ENCODE measurements at regions not wholly inside any gene's neighbourhood (a gene's known extent, or its start where the extent isn't known, plus 50 kb on each side); places are given as distances from the start of the nearest gene placed in this dataset.

DNA sequence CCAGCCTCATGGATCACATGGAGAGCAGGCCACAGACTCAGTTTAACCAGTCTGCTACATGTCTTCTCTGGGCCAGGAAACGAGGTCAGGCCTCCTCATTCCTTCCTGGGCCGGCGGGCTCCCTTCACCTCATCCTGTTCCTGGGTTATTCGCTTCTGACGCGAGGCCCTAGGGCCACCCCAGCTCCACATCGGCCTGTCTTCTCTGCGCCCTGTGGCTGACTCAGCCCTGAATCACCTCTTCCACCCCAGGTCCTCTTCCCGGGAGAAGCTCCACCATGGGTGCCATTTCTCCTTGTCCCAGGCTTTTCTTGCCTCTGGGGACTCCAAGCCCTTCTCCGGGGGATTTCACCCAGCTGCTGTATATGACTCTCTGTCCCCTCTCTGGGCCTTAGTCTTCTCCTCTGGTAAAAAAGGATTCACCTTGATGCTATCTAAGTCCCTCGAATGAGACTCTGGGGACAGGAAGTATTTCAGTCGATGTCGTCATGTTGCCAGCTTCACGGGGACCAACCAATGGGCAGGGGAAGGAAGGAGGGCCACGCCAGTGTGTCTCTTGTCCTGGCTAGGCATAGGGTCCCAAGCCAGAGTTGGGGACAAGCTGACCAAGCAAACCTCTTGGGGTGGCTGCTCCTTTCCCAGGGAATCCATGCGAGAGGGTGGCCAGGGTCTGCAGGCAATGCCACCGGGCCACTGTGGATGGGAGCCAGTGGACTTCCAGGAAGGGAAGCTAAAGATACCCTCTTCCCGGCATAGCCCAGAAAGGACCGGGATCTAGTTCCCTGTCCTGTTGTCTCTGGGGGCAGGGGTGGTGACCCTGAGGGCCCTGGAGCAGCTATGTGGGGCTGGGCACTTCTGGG, 58.7 kb downstream of the SOCS3 start:
- TF ChIP-seq EZH2 (IDR thresholded peaks at IDR 0.05; ENCODE audit: low read length): no peak
- DNase-seq (ENCODE audit: low read depth, low spot score) (peak; percentile 36), FAIRE-seq (peak; percentile 80)
- Histone ChIP-seq H3K27me3 (ENCODE audit: control insufficient read depth, extremely low read depth, insufficient read depth, low read length) (no peaks in the 10 kb centered on the region), H3K9me1 (ENCODE audit: control insufficient read depth, extremely low read depth, insufficient read depth, low read length) (no peaks in the 10 kb centered on the region), H3K4me1 (ENCODE audit: control insufficient read depth, extremely low read depth, insufficient read depth, low read length) (peaks cover 11% of the 10 kb centered on the region), H2AFZ (ENCODE audit: control insufficient read depth, low read length) (peak overlapping the region; percentile 97), H3K9me3 (ENCODE audit: control insufficient read depth, low read depth, low read length) (no peaks in the 10 kb centered on the region), H3K9ac (ENCODE audit: control insufficient read depth, extremely low read depth, insufficient read depth, low read length) (peak overlapping the region; percentile 31), H4K20me1 (ENCODE audit: control insufficient read depth, extremely low read depth, insufficient read depth, low read length) (no peaks in the 10 kb centered on the region), H3K4me3 (ENCODE audit: control insufficient read depth in 2 of 3, extremely low read depth in 1 of 3, insufficient read depth in 2 of 3, low read depth in 1 of 3, low read length in 3 of 3) (no peak overlapping the region), H3K79me2 (ENCODE audit: control insufficient read depth, insufficient read depth, low read length) (no peaks in the 10 kb centered on the region), H3K4me2 (ENCODE audit: control insufficient read depth, extremely low read depth, insufficient read depth, low read depth, low read length) (peak overlapping the region; percentile 12), H3K27ac (ENCODE audit: control insufficient read depth, insufficient read depth, low read length) (peak overlapping the region; percentile 48), H3K36me3 (ENCODE audit: control insufficient read depth in 2 of 2, extremely low read depth in 1 of 2, insufficient read depth in 2 of 2, low read length in 2 of 2) (no peaks in the 10 kb centered on the region)
- dilution Hi-C loops (cut with MboI; ENCODE audit: extremely low pct_ligation_motif_present, low sequenced_read_pairs): no loop called here

- Histone ChIP-seq H4K20me1 (ENCODE audit: control insufficient read depth, extremely low read depth, insufficient read depth, low read length) (no peaks in the 10 kb centered on the region), H3K9me1 (ENCODE audit: control insufficient read depth, extremely low read depth, insufficient read depth, low read length) (no peaks in the 10 kb centered on the region), H3K36me3 (ENCODE audit: control insufficient read depth in 2 of 2, extremely low read depth in 1 of 2, insufficient read depth in 2 of 2, low read length in 2 of 2) (no peaks in the 10 kb centered on the region), H3K4me3 (ENCODE audit: control insufficient read depth in 2 of 3, extremely low read depth in 1 of 3, insufficient read depth in 2 of 3, low read depth in 1 of 3, low read length in 3 of 3) (no peak overlapping the region), H2AFZ (ENCODE audit: control insufficient read depth, low read length) (no peak overlapping the region), H3K9me3 (ENCODE audit: control insufficient read depth, low read depth, low read length) (no peaks in the 10 kb centered on the region), H3K4me1 (ENCODE audit: control insufficient read depth, extremely low read depth, insufficient read depth, low read length) (peaks cover 16% of the 10 kb centered on the region), H3K27me3 (ENCODE audit: control insufficient read depth, extremely low read depth, insufficient read depth, low read length) (no peaks in the 10 kb centered on the region), H3K9ac (ENCODE audit: control insufficient read depth, extremely low read depth, insufficient read depth, low read length) (no peak overlapping the region), H3K79me2 (ENCODE audit: control insufficient read depth, insufficient read depth, low read length) (no peaks in the 10 kb centered on the region), H3K4me2 (ENCODE audit: control insufficient read depth, extremely low read depth, insufficient read depth, low read depth, low read length) (no peak overlapping the region), H3K27ac (ENCODE audit: control insufficient read depth, insufficient read depth, low read length) (no peak overlapping the region)
- dilution Hi-C loops (cut with MboI; ENCODE audit: extremely low pct_ligation_motif_present, low sequenced_read_pairs): no loop called here
- no peak for DNase-seq (ENCODE audit: low read depth, low spot score)
- FAIRE-seq: no peak
- no peak for TF ChIP-seq EZH2 (IDR thresholded peaks at IDR 0.05; ENCODE audit: low read length)
- TF ChIP-seq, protein P1, sequence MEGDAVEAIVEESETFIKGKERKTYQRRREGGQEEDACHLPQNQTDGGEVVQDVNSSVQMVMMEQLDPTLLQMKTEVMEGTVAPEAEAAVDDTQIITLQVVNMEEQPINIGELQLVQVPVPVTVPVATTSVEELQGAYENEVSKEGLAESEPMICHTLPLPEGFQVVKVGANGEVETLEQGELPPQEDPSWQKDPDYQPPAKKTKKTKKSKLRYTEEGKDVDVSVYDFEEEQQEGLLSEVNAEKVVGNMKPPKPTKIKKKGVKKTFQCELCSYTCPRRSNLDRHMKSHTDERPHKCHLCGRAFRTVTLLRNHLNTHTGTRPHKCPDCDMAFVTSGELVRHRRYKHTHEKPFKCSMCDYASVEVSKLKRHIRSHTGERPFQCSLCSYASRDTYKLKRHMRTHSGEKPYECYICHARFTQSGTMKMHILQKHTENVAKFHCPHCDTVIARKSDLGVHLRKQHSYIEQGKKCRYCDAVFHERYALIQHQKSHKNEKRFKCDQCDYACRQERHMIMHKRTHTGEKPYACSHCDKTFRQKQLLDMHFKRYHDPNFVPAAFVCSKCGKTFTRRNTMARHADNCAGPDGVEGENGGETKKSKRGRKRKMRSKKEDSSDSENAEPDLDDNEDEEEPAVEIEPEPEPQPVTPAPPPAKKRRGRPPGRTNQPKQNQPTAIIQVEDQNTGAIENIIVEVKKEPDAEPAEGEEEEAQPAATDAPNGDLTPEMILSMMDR (optimal IDR thresholded peaks at IDR 0.05 in 1 of 3, IDR thresholded peaks at IDR 0.05 in 1 of 3, conservative IDR thresholded peaks at IDR 0.05 in 1 of 3; ENCODE audit: extremely low read depth in 1 of 3, insufficient read depth in 2 of 3, low read length in 3 of 3): no peak
These were observed 60.8 kb downstream of the SOCS3 start for GRCh38 chr17:78299049-78299448.
